HepG2 (cell line): ENCODE measurements at regions not wholly inside any gene's neighbourhood (a gene's known extent, or its start where the extent isn't known, plus 50 kb on each side); places are given as distances from the start of the nearest gene placed in this dataset.

Experiments used
- ATAC-seq: fragments of 200-7000 bp; cut with Tn5 transposase; 3 replicates; pipeline ENCODE4 v1.9.1; 2020; ENCODE audit warnings: mild to moderate bottlenecking, moderate library complexity
- BruUV-seq: library from RNA; stranded (reverse); fragments of 400-500 nt; replicated peaks from 2 replicates; lab custom pipeline; 2021; lab: Mats Ljungman, UMichigan
- CTCF ChIA-PET: fragments of 300-600 bp; formaldehyde crosslinking; extraction: SDS; loops from one replicate; lab custom pipeline; 2021; ENCODE audit warnings: low total read pairs, inconsistent platforms, low intra/inter-chr PET ratio; lab: Yijun Ruan, JAX
- POLR2A ChIA-PET: fragments of 350-600 bp; sonication (Branson Sonifier 250); formaldehyde crosslinking; loops from one replicate; lab custom pipeline; 2020; ENCODE audit warnings: antibody characterized with exemption, inconsistent platforms; lab: Yijun Ruan, JAX
- DNase-seq: peaks from one replicate; pipeline ENCODE4 v3.0.0-alpha.2; 2015; ENCODE audit warnings: low spot score
- FAIRE-seq: peaks from 3 replicates; lab custom pipeline; 2011; peaks lifted over from hg19 to GRCh38; lab: Jason Lieb, UNC
- H2AFZ ChIP-seq: one replicate; pipeline ENCODE4 v1.6.1; 2011; ENCODE audit warnings: low read length, inconsistent platforms
- H3K27ac ChIP-seq: fragments of 300-600 bp; 3 replicates; pipeline ENCODE4 v1.8.0; 2011; ENCODE audit warnings: mixed run types, mild to moderate bottlenecking, mixed read lengths, low read length, inconsistent platforms; ENCODE audit not compliant: insufficient read depth; ENCODE audit errors: extremely low read length
- H3K27me3 ChIP-seq, 2 experiments: fragments of 200-600 bp in 1 of 2; 2 replicates in 1 of 2; 3 replicates in 1 of 2; pipeline versions ENCODE4 v1.6.0 to v1.8.0; 2011; ENCODE audit warnings: low read length in 2 of 2, mild to moderate bottlenecking in 2 of 2, moderate library complexity in 2 of 2, inconsistent platforms in 1 of 2; ENCODE audit not compliant: insufficient read depth in 2 of 2, control insufficient read depth in 1 of 2
- H3K36me3 ChIP-seq, 2 experiments: fragments of 200-600 bp in 1 of 2; replicated peaks in 1 of 2; 2 replicates in 1 of 2; 3 replicates in 1 of 2; pipeline versions ENCODE4 v1.5.1 to v1.8.0; 2011; ENCODE audit warnings: low read length in 2 of 2, inconsistent platforms in 1 of 2; ENCODE audit not compliant: insufficient read depth in 2 of 2, control insufficient read depth in 1 of 2
- H3K4me1 ChIP-seq: 2 replicates; pipeline ENCODE4 v1.5.1; 2012; ENCODE audit warnings: low read length, inconsistent platforms; ENCODE audit not compliant: insufficient read depth
- H3K4me2 ChIP-seq: 2 replicates; pipeline ENCODE4 v1.6.0; 2011; ENCODE audit warnings: low read depth, low read length, inconsistent platforms
- H3K4me3 ChIP-seq, 3 experiments: fragments of 200-600 bp in 1 of 3; sonication (generic), shearing (Covaris generic) in 1 of 3; replicated peaks in 1 of 3; 2 replicates each; pipeline ENCODE4 v1.5.1; 2011 to 2016; ENCODE audit warnings: low read length in 3 of 3, inconsistent platforms in 2 of 3, low read depth in 2 of 3, mild to moderate bottlenecking in 2 of 3, control low read depth in 1 of 3, mixed read lengths in 1 of 3; ENCODE audit not compliant: insufficient read depth in 1 of 3
- H3K79me2 ChIP-seq: one replicate; pipeline ENCODE4 v1.6.1; 2011; ENCODE audit warnings: low read length, inconsistent platforms; ENCODE audit not compliant: insufficient read depth
- H3K9ac ChIP-seq: 2 replicates; pipeline ENCODE4 v1.6.0; 2011; ENCODE audit warnings: mild to moderate bottlenecking, low read depth, low read length, inconsistent platforms; ENCODE audit not compliant: insufficient read depth
- H3K9me3 ChIP-seq: 2 replicates; pipeline ENCODE4 v1.5.1; 2012; ENCODE audit warnings: mild to moderate bottlenecking, low read length
- H4K20me1 ChIP-seq: 2 replicates; pipeline ENCODE4 v1.6.0; 2011; ENCODE audit warnings: inconsistent platforms, mild to moderate bottlenecking, low read length, moderate library complexity; ENCODE audit not compliant: insufficient read depth
- FOXP1 ChIP-seq, 2 experiments: fragments of 450-650 bp in 1 of 2; IDR thresholded peaks; 2 replicates each; pipeline ENCODE4 v1.6.1; 2017 to 2018; ENCODE audit warnings: antibody characterized with exemption in 1 of 2
- JUN ChIP-seq: sonication (generic); formaldehyde crosslinking; IDR thresholded peaks from 2 replicates; pipeline ENCODE4 v1.4.0; 2020; ENCODE audit warnings: mild to moderate bottlenecking, missing genetic modification reagents
- MED13 ChIP-seq: sonication (generic); formaldehyde crosslinking; IDR thresholded peaks from 2 replicates; pipeline ENCODE4 v1.5.0; 2020; ENCODE audit warnings: missing genetic modification reagents
- NCOA1 ChIP-seq: sonication (generic); formaldehyde crosslinking; IDR thresholded peaks from 2 replicates; pipeline ENCODE4 v1.9.0; 2021; ENCODE audit warnings: missing genetic modification reagents
- PTBP1 ChIP-seq: fragments of 200-400 bp; formaldehyde crosslinking; IDR thresholded peaks from 2 replicates; pipeline ENCODE4 v1.6.1; 2018; ENCODE audit warnings: low read length, low read depth; ENCODE audit not compliant: poor library complexity, severe bottlenecking
- RFX1 ChIP-seq: fragments of 450-650 bp; IDR thresholded peaks from 2 replicates; pipeline ENCODE4 v1.6.1; 2017
- SALL2 ChIP-seq: sonication (generic); formaldehyde crosslinking; IDR thresholded peaks from 2 replicates; pipeline ENCODE4 v1.8.1; 2023; ENCODE audit warnings: mild to moderate bottlenecking, missing genetic modification reagents, inconsistent platforms
- SP2 ChIP-seq: sonication (generic); formaldehyde crosslinking; IDR thresholded peaks from 2 replicates; pipeline ENCODE4 v1.5.1; 2020; ENCODE audit warnings: mild to moderate bottlenecking, missing genetic modification reagents
- ZNF251 ChIP-seq: sonication (generic); formaldehyde crosslinking; IDR thresholded peaks from 2 replicates; pipeline ENCODE4 v1.9.0; 2021; ENCODE audit warnings: mild to moderate bottlenecking, missing genetic modification reagents
- ZNF550 ChIP-seq: sonication (generic); formaldehyde crosslinking; IDR thresholded peaks from 2 replicates; pipeline ENCODE4 v1.4.0; 2020; ENCODE audit warnings: mild to moderate bottlenecking, missing genetic modification reagents, borderline replicate concordance
- ZNF609 ChIP-seq: sonication (generic); formaldehyde crosslinking; IDR thresholded peaks from 2 replicates; pipeline ENCODE4 v1.4.0; 2020; ENCODE audit warnings: mild to moderate bottlenecking, missing genetic modification reagents, borderline replicate concordance
- ZNF747 ChIP-seq: sonication (generic); formaldehyde crosslinking; IDR thresholded peaks from 2 replicates; pipeline ENCODE4 v1.8.1; 2023; ENCODE audit warnings: missing genetic modification reagents, mild to moderate bottlenecking, borderline replicate concordance
- WGBS: methylation state at CpG from one replicate; pipeline ENCODE4 v1.1.6; 2017; ENCODE audit warnings: low lambda C conversion rate; 5-methylcytosine and 5-hydroxymethylcytosine counted together
- in situ Hi-C: cut with HindIII; loops from 2 replicates; pipeline ENCODE4 v1.10.0; 2017; ENCODE audit warnings: low pct_unique_long_range_greater_than_20kb; ENCODE audit not compliant: extremely low pct_ligation_motif_present
- intact Hi-C: fragments of 100-400 bp; cut with micrococcal nuclease; formaldehyde crosslinking; loops from one replicate; pipeline ENCODE4 v1.10.0; 2022; ENCODE audit not compliant: unreplicated experiment
- TF ChIP-seq, protein P1 (sequence below): sonication (generic); formaldehyde crosslinking; conservative IDR thresholded peaks from 2 replicates; pipeline ENCODE4 v1.4.0; 2020; ENCODE audit warnings: missing genetic modification reagents
- TF ChIP-seq, protein P2 (sequence below): sonication (generic); formaldehyde crosslinking; IDR thresholded peaks from 2 replicates; pipeline ENCODE4 v1.4.0; 2020; ENCODE audit warnings: missing genetic modification reagents, borderline replicate concordance

GRCh38 chr3:192026661-192027060 lies 565.7 kb downstream of the PYDC2 start (continued):
- TF ChIP-seq ZNF609 (CRISPR knock-in tag) (no peak), NCOA1 (CRISPR knock-in tag) (no peak), SP2 (no peak), ZNF251 (no peak)

- FAIRE-seq (no peak), ATAC-seq (no peak), DNase-seq (no peak)
- ChIA-PET POLR2A (no interaction called here), CTCF (no interaction called here)
- intact Hi-C loops (no loop called here), in situ Hi-C loops (no loop called here)
- H3K36me3 ChIP-seq, result no peaks in the 10 kb centered on the region
- H2AFZ ChIP-seq, result no peak overlapping the region
- H3K27me3 ChIP-seq, result no peaks in the 10 kb centered on the region; a peak in 1 of 5 replicates
- H3K79me2 ChIP-seq, result no peaks in the 10 kb centered on the region
- TF ChIP-seq MED13 (no peak), ZNF747 (CRISPR knock-in tag) (no peak), PTBP1 (no peak), RFX1 (no peak), FOXP1 (IDR thresholded peaks at IDR 0.05) (no peak), FOXP1 (CRISPR knock-in tag; IDR thresholded peaks at IDR 0.05) (no peak), ZNF550 (CRISPR knock-in tag) (no peak), SALL2 (CRISPR knock-in tag) (no peak), JUN (CRISPR knock-in tag) (no peak)
- TF ChIP-seq, protein P1, sequence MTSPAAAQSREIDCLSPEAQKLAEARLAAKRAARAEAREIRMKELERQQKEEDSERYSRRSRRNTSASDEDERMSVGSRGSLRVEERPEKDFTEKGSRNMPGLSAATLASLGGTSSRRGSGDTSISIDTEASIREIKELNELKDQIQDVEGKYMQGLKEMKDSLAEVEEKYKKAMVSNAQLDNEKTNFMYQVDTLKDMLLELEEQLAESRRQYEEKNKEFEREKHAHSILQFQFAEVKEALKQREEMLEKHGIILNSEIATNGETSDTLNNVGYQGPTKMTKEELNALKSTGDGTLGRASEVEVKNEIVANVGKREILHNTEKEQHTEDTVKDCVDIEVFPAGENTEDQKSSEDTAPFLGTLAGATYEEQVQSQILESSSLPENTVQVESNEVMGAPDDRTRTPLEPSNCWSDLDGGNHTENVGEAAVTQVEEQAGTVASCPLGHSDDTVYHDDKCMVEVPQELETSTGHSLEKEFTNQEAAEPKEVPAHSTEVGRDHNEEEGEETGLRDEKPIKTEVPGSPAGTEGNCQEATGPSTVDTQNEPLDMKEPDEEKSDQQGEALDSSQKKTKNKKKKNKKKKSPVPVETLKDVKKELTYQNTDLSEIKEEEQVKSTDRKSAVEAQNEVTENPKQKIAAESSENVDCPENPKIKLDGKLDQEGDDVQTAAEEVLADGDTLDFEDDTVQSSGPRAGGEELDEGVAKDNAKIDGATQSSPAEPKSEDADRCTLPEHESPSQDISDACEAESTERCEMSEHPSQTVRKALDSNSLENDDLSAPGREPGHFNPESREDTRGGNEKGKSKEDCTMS (CRISPR knock-in tag), result no peak
- TF ChIP-seq, protein P2, sequence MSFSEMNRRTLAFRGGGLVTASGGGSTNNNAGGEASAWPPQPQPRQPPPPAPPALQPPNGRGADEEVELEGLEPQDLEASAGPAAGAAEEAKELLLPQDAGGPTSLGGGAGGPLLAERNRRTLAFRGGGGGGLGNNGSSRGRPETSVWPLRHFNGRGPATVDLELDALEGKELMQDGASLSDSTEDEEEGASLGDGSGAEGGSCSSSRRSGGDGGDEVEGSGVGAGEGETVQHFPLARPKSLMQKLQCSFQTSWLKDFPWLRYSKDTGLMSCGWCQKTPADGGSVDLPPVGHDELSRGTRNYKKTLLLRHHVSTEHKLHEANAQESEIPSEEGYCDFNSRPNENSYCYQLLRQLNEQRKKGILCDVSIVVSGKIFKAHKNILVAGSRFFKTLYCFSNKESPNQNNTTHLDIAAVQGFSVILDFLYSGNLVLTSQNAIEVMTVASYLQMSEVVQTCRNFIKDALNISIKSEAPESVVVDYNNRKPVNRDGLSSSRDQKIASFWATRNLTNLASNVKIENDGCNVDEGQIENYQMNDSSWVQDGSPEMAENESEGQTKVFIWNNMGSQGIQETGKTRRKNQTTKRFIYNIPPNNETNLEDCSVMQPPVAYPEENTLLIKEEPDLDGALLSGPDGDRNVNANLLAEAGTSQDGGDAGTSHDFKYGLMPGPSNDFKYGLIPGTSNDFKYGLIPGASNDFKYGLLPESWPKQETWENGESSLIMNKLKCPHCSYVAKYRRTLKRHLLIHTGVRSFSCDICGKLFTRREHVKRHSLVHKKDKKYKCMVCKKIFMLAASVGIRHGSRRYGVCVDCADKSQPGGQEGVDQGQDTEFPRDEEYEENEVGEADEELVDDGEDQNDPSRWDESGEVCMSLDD (CRISPR knock-in tag), result no peak
- no peaks in the 10 kb centered on the region for H3K4me1 ChIP-seq
- 8% methylated on average over 3 of the region's 3 CpGs for WGBS
- peaks cover 13% of the 10 kb centered on the region for H3K9me3 ChIP-seq
- no peak overlapping the region for H3K4me3 ChIP-seq
- no peak overlapping the region for H3K4me2 ChIP-seq
- H3K27ac ChIP-seq, result no peak overlapping the region
- no peak overlapping the region for H3K9ac ChIP-seq
- no peaks in the 10 kb centered on the region for H4K20me1 ChIP-seq
- BruUV-seq, result no TSS peak
Observed at GRCh38 chr3:192031941-192032340, 571.0 kb downstream of the PYDC2 start.
